ENCODE measurements at regions not wholly inside any gene's neighbourhood (a gene's known extent, or its start where the extent isn't known, plus 50 kb on each side); places are given as distances from the start of the nearest gene placed in this dataset.

DNA sequence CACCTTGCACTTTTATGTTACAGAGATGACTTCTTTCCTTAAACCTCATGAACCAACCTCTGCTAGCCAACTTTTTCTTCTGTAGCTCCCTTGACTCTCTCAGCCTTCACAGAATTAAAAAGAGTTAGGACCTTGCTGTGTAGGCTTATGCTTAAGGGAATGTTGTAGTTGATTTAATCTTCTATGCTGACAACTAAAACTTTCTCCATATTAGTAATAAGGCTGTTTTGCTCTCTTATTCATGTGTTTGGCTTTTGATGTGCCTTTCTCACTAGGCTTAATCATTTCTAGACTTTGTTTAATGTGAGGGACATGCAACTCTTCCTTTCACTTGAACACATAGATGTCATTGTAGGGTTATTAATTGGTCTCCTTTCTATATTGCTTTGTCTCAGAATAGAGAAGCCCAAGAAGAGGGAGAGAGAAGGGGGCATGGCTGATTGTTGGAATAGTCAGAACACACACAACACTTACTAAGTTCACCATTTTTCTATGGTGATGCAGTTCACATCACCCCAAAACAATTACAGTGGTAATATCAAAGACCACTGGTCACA lies 509.5 kb downstream of the UQCRFS1 start:
- H4K5ac ChIP-seq (ENCODE audit: insufficient read length, low read depth, low read length) = no peak overlapping the region
- H2AK5ac ChIP-seq (ENCODE audit: insufficient read length, low read length) = no peak overlapping the region
- H3K23ac ChIP-seq (ENCODE audit: insufficient read length, low read depth, low read length) = no peak overlapping the region
- H3K23me2 ChIP-seq (ENCODE audit: insufficient read length, low read depth, low read length, poor library complexity, severe bottlenecking) = no peaks in the 10 kb centered on the region
- no peak overlapping the region for H2BK15ac ChIP-seq (ENCODE audit: low read depth, low read length)
- no peaks in the 10 kb centered on the region for H3K79me2 ChIP-seq (ENCODE audit: insufficient read depth, low read length)
- no peak overlapping the region for H3K14ac ChIP-seq (ENCODE audit: insufficient read depth, low read length)
- H3K27me3 Mint-ChIP-seq (ENCODE audit: low read depth) = no peaks in the 10 kb centered on the region
- no peak overlapping the region for H2BK120ac ChIP-seq (ENCODE audit: low read depth, low read length, poor library complexity, severe bottlenecking)
- no peak overlapping the region for H3K56ac ChIP-seq (ENCODE audit: insufficient read length, low read depth, low read length)
- H3K79me1 ChIP-seq (ENCODE audit: insufficient read depth, low read depth, low read length, poor library complexity, severe bottlenecking) = no peaks in the 10 kb centered on the region
- no peaks in the 10 kb centered on the region for H4K20me1 ChIP-seq (ENCODE audit: control insufficient read depth, insufficient read depth, insufficient read length)
- no peak overlapping the region for H3K9ac ChIP-seq (ENCODE audit: extremely low read depth, insufficient read length, low read length)
- H3K36me3 Mint-ChIP-seq (ENCODE audit: insufficient read depth in 1 of 3, low read depth in 3 of 3) = no peaks in the 10 kb centered on the region; a peak in 1 of 7 replicates
- TF ChIP-seq, protein P1, sequence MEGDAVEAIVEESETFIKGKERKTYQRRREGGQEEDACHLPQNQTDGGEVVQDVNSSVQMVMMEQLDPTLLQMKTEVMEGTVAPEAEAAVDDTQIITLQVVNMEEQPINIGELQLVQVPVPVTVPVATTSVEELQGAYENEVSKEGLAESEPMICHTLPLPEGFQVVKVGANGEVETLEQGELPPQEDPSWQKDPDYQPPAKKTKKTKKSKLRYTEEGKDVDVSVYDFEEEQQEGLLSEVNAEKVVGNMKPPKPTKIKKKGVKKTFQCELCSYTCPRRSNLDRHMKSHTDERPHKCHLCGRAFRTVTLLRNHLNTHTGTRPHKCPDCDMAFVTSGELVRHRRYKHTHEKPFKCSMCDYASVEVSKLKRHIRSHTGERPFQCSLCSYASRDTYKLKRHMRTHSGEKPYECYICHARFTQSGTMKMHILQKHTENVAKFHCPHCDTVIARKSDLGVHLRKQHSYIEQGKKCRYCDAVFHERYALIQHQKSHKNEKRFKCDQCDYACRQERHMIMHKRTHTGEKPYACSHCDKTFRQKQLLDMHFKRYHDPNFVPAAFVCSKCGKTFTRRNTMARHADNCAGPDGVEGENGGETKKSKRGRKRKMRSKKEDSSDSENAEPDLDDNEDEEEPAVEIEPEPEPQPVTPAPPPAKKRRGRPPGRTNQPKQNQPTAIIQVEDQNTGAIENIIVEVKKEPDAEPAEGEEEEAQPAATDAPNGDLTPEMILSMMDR (conservative IDR thresholded peaks at IDR 0.05) = no peak
- no peak overlapping the region for H2BK5ac ChIP-seq (ENCODE audit: insufficient read length, low read length)
- no peak overlapping the region for H4K8ac ChIP-seq (replicated peaks; ENCODE audit: insufficient read length, low read depth, low read length)
- no peaks in the 10 kb centered on the region for H3K9me3 ChIP-seq (ENCODE audit: control insufficient read depth, low read depth, low read length)
- H2AFZ ChIP-seq (ENCODE audit: low read length) = no peak overlapping the region
- H3K27ac Mint-ChIP-seq = no peak overlapping the region
- no peak overlapping the region for H3K4me2 ChIP-seq (ENCODE audit: insufficient read depth, insufficient read length, low read length)
- no peak overlapping the region for H3K27ac ChIP-seq (ENCODE audit: insufficient read length, low read depth, low read length)
- H3K4me1 Mint-ChIP-seq = no peaks in the 10 kb centered on the region
- no peak overlapping the region for H3T11ph ChIP-seq (ENCODE audit: low read length)
- H2BK20ac ChIP-seq (ENCODE audit: low read depth, low read length, poor library complexity, severe bottlenecking) = no peak overlapping the region
- H3K18ac ChIP-seq (ENCODE audit: insufficient read length, low read depth, low read length) = no peak overlapping the region
- H3K9me3 Mint-ChIP-seq = no peaks in the 10 kb centered on the region
- DNase-seq = no peak
- no peak overlapping the region for H3K4ac ChIP-seq (ENCODE audit: low read depth, low read length)
- no peak overlapping the region for H4K91ac ChIP-seq (ENCODE audit: insufficient read length, low read depth, low read length)
- H3K4me3 Mint-ChIP-seq = no peak overlapping the region
- H3K4me1 ChIP-seq (ENCODE audit: insufficient read depth, low read length) = no peaks in the 10 kb centered on the region
- H2BK12ac ChIP-seq (ENCODE audit: insufficient read length, low read depth, low read length) = no peak overlapping the region
- H3K27me3 ChIP-seq (ENCODE audit: insufficient read depth, low read length) = no peaks in the 10 kb centered on the region
